Glomerular visceral epithelial cell (primary cell): ENCODE measurements at regions not wholly inside any gene's neighbourhood (a gene's known extent, or its start where the extent isn't known, plus 50 kb on each side); places are given as distances from the start of the nearest gene placed in this dataset.
"Not testable (repeated sequence)": the region's sequence is repeated elsewhere in the genome, so short reads cannot be mapped to it uniquely, and the experiment has no call there.

Experiments used
- DNase-seq: peaks from one replicate; pipeline ENCODE4 v3.0.0-alpha.2; 2016; ENCODE audit errors: extremely low spot score

DNA sequence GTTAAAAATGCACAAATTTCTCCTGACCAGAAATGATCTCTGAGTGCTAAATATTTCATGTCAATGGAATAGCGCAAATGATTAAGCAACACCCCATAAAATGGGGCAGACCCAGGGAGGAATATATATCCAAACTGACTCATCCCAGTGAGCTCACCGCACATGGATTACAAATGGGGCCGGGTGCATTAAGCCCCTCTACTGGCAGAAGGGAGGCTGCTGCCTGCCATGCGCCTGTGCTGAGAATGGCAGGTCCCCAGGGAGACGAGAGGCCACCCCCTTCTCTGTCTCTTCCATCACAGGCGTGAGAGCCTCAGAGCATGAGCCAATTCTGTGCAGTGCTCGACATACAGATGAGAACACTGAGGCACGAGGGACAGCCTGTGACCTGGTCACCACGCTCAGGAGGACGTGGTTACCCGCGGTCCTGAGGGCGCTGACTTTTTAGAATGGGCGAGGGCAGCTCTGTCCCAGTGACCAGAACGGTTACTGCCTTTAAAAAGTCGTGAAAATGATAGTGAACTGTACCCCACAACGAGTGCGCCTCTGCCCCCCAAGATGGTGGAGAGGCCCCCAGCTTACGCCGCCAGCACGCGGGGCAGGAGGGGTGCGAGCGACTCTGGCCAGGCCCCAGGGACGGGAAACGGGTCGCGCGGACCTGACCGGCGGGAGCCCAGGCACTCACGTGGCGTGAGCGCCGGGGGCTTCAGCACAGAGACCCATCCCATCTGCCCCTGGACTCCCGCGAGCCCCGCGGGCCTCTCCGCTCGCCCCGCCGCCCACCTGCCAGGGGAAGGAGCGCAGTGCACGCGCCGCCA lies 130.2 kb upstream of the ALDH3B2 start:
- peak; percentile 51 for DNase-seq

DNA sequence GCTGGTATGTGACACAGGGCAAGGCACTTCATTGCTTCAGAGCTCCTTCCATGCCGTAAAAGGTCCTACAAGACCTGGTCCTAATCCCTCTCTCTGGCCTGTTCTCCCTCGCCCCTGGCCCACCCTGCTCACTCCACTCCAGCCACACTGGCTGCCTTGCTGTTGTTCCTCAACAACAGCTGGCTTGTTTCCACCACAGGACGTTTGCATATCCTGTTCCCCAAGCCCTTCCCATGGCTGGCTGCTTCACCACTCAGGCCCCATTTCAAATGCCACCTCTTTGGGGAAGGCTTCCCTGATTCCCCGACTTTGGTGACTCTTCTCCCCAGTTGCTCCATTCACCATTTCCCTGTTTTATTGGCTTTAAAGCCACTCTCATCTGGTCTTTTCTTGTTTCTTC lies 129.1 kb upstream of the ALDH3B2 start:
- DNase-seq, result not testable (repeated sequence)

- DNase-seq, result not testable (repeated sequence)
Observed at GRCh38 chr11:67803055-67803454, 128.6 kb upstream of the ALDH3B2 start.

GRCh38 chr11:67802623-67803022 lies 128.2 kb upstream of the ALDH3B2 start:
- DNase-seq, result not testable (repeated sequence)

DNA sequence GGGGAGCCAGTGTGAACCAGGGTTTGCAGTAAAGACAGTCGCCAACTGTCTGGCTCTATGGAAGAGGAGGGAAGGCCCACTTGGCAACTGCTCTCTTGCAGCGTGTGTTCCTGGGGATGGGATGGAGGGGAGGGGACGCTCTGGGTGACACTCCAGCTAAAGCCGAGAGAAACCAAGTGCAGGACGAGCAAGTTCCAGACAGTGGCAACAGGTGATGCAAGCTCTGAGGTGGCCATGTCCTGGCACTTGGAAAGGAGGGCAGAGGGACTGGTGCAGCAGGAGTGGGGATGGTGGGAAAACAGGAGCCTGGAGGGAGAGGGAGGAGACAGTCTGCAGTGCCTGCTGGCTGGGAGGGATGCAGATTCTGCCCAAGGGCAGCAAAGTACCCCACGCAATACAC lies 127.0 kb upstream of the ALDH3B2 start:
- not testable (repeated sequence) for DNase-seq

DNA sequence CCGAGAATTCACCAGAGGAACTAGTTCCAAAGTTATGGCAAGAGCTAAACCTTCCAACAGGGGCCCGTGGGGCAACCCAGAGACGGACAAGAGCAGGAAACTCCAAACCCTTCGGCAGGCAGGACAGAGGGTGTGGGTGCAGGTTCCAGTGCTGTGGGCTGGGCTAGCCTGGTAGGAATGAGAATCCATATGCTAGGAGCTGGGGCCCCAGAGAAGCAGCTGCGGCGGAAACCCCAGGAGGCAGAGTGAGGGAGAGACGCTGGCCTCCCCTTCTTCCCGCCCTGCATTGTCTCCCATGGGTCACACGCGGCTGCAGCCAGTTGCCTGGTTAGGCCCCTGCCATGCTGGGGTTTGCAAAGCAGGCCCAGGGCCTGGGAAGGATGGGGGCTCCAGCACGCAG lies 126.2 kb upstream of the ALDH3B2 start:
- not testable (repeated sequence) for DNase-seq

DNA sequence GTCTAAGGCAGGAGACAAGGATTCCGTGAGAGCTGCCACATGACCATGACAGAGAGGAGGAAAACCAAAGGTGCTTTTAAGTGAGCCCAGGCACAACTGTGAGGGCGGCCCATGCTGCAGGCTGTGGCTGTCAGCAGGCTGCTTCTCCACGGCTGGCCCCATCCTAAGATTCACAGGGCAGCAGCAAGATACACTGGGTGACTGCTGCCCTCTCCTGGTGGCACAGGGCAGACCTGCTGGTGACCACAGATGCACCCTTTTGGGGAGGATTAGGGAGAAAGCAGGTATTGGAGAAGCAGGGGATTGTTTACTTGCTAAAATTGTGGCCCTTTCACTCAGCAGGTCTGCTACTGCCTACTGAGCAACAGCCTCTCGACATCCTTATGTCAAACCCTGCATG lies 125.4 kb upstream of the ALDH3B2 start:
- not testable (repeated sequence) for DNase-seq

GRCh38 chr11:67797726-67798521 lies 123.5 kb upstream of the ALDH3B2 start:
- peak; percentile 52 for DNase-seq

- no peak for DNase-seq
Observed at GRCh38 chr11:67795746-67796145, 121.3 kb upstream of the ALDH3B2 start.

- DNase-seq, result not testable (repeated sequence)
Observed at GRCh38 chr11:67793750-67794149, 119.3 kb upstream of the ALDH3B2 start.

DNA sequence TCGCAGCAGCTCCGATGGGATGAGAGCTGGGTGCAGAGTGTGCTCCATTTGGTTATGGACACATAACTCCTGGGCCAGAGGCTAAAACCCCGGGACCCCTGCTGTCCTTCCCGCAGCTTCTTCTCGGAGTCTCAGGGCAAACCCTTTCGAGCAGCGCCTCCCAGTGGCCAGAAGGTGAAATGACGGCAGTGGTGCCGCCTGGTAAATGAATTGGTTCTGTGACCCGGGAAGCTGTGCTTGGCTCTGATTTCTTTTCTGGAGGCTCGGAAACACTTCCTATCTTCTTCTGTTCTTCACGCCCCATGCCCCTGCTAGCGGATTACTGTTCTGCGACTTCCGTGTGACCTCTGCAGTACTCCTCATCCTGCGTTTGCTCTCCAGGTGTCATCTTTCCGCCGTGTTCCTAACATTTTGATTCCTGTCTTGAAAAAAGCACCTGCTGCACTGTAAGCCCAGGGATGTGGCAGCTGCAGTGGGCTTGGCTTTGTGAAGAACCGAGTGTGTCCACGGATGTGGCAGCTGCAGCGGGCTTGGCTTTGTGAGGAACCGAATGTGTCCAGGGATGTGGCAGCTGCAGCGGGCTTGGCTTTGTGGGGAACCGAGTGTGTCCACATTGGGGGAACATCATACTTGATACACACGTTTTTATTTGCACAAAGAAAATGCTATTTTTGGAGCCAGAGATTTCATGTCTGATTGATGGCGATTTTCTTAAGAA lies 118.0 kb upstream of the ALDH3B2 start:
- peak; percentile 14 for DNase-seq

GRCh38 chr11:67791598-67792170 lies 117.3 kb upstream of the ALDH3B2 start:
- DNase-seq, result not testable (repeated sequence)

DNA sequence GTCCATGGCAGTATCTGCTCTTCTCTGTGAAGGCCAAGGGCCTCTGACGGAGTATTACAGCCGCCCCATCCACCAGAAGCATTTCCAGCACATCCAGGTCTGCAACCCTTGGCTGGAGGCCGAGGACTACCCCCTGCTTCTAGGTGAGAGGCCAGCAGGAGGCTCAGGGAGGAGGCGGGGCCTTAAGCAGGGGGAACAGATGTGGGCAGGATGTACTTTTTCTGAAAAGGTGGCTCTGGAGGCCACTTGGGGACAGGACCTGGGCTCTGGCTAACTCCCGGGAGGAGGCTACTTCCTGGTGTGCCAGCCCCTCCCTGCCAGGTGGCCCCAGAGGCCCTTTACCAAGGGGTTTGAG lies 113.9 kb upstream of the ALDH3B2 start:
- DNase-seq, result not testable (repeated sequence)

DNA sequence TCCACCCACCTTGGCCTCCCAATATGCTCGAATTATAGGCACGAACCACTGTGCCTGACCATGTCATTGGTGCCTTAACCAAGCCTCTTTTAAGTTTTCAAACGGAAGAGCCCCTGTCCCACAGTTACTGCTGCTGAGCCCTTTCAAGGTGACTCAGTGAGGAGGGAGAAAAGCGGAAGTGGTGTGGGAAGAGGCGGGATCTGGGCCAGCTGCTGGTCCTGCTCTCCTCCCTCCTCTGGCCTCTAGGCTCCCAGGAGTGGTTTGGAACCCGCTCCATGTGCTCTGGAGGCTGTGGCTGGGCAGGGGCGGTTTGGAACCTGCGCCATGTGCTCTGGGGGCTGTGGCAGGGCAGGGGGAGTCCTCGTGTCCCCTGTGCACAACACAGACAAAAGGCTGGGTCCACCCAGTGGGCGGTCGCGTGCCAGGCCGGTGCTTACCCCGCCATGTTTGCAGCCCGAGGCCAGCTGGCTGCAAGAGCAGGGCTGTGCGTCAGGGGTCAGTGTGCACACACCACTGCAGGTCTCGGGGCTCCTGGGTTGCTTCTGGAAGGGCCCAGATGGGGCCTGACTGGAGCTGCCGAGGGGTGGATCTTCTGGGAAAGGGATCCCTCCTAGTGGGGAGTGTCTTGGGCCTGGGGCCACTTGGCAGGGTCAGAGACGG lies 113.4 kb upstream of the ALDH3B2 start:
- DNase-seq, result not testable (repeated sequence)

- not testable (repeated sequence) for DNase-seq
Observed at GRCh38 chr11:67781967-67782366, 107.5 kb upstream of the ALDH3B2 start.

GRCh38 chr11:67781506-67781905 lies 107.1 kb upstream of the ALDH3B2 start:
- not testable (repeated sequence) for DNase-seq

- DNase-seq, result no peak
Observed at GRCh38 chr11:67780056-67780455, 105.6 kb upstream of the ALDH3B2 start.

DNA sequence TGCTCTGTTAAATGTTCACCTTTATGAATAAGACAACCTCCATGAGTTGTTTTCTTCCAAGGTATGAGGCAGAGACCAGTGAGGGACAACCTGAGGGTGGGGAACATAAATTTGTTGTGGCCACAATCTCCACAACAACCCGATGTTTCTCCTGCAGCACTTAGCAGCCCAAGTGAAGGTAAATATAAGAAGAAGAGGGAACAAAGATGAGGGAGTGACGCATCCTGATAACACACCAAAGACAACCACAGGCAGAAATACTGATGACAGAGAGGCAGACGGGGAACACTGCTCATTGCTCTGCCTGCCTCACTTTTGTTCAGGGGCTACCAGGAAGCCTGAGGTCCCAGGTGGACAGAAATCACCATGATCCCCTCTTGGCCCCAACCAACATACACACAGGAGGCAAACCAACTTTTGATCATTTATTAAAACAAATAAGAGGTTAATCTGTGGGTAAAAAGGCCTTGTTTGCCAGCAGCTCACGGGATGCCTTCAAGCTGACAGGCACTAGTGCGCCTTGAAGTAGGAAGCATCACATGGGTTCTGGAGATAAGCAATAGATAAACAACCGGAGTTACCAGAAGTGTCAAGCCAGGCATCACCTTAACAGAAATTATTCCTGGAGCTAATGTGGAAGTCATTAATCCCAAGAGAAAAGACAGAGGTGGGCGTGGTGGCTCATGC lies 104.9 kb upstream of the ALDH3B2 start:
- not testable (repeated sequence) for DNase-seq

GRCh38 chr11:67776852-67777520 lies 102.6 kb upstream of the ALDH3B2 start:
- no peak for DNase-seq

DNA sequence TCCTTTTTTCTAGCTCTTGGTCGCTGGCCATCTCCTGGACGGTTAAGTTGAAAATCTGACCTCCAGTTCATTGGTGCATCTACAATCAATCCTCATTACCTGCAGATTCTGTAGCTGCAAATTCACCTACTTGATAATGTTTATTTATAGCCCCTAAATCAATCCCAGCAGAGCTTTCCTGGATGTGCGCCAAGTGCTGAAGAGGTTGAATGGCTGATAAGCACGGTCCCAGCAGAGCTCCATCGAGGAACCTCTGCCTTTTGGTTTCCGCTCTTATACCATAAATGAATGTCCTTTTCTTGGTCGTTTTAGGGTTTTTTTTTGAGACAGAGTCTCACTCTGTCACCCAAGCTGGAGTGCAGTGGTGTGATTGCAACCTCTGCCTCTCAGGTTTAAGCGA lies 99.8 kb upstream of the ALDH3B2 start:
- DNase-seq, result not testable (repeated sequence)
